Midbrain (tissue), 1 donor: ENCODE measurements at regions not wholly inside any gene's neighbourhood (a gene's known extent, or its start where the extent isn't known, plus 50 kb on each side); places are given as distances from the start of the nearest gene placed in this dataset.

Source experiments
- DNase-seq: peaks from one replicate; lab custom pipeline; 2025; lab: John Stamatoyannopoulos, UW

- no peak for DNase-seq
Measured at GRCh38 chr16:54577651-54578128, 291.1 kb upstream of the IRX3 start.

- DNase-seq = no peak
Measured at GRCh38 chr16:54576785-54577184, 290.2 kb upstream of the IRX3 start.

DNA sequence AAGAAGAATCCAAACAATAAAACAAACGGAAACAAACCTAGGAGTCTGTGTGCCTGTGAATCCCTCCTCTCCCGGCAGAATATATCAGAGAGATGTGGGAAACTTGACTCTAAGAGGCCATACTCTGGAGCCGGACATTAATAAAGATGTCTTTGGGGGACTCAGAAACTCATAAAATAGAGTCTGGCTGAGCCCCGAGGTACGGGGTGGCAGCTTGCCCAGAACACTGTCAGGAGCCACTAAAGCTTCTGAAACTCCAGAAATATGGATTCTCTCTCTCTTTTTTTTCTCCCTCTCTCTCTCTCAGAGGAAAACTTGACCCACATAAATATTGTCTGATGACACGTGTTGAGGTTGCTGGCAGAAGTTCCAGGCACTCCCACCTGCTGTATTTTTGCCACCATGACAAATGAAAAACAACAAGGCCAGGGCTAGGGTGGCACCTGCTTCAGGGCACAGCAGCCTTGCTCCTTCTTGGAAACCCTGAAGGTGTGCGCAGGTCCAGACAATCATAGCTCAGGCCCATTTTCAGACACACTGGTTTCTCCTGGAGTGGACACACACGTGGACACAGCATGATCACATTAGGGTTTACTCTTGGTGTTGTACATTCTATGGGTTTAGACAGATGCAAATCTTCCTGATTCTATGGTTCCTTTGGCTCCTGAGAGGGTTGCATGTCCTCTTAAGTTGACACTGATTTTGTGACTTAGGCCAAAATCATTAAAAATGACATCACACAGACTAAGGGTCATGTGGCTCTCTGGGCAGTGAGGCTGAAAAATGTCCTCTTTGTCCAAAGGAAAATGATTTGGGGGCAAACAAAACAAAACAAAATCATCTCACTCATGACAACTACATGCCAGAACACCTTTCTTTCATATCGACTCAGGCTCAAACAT lies 282.6 kb upstream of the IRX3 start:
- no peak for DNase-seq

- no peak for DNase-seq
Measured at GRCh38 chr16:54564841-54565240, 278.3 kb upstream of the IRX3 start.

GRCh38 chr16:54554581-54554980 lies 268.0 kb upstream of the IRX3 start:
- DNase-seq = no peak

DNA sequence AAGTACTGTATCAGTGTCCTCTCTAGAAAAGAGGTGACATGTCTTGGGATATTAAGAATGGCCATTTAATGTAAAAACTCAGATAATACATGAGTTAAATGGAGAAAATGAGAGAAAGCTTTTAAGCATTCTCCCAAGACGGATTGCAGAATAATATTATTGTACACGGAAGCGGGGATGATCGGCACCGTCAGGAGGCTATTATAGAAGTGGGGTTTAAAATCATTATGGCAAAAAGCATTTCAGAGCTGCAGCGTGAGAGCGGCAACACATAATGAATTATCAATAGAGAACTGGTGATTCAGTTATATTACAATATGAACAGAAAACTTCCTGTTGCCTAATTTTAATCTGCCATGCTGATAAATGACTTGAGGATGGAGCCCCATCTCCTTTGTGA lies 261.7 kb upstream of the IRX3 start:
- DNase-seq = no peak

DNA sequence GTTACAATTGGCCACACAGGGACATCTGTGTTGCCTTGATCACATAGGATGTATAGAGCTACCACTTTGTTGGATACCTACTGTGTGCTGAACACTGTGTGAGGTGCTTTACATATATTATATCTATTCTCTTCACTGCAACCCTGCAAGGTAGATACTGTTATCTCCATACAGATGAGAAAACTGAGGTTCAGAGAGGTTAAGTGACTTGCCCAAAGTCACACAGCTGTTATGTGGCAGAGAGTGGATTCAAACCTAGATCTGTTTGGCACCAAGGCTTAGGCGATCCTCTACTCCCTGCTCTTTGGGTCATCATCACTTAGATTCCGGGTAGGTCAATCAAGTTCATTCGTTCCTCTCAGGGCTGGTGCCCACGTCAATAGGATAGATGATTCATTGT lies 260.5 kb upstream of the IRX3 start:
- DNase-seq = no peak

GRCh38 chr16:54546521-54546920 lies 259.9 kb upstream of the IRX3 start:
- DNase-seq = peak; percentile 6

- DNase-seq = no peak
Measured at GRCh38 chr16:54545854-54546511, 259.4 kb upstream of the IRX3 start.

DNA sequence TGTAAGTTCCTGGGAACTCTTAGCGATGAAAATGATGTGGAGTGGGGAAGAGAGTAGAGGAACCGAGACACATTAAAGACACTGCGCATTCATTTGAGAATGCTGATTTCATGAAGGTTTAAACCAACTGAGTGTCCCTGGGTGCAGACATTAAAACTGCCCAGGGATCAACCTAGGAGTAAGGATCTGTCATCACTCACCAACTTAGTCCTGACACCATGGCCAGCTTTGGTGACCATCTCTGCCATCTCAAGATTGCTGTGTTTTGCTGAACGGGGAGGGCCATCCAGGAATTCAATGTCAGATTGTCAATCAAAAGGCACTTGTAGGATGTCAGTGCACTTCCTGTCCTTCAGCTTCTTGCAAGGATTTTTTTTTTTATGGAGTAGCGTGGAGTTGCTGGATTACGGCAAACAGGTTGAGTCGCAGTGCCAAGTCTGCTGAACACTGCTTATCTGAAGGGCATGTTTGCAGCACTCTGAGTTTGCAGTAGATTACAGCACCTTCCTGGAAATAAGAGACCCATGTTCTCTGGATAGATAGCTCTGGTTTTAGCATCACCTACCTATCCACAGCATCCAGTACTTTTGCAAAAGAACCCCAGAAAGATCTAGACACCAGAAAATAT lies 258.1 kb upstream of the IRX3 start:
- no peak for DNase-seq

DNA sequence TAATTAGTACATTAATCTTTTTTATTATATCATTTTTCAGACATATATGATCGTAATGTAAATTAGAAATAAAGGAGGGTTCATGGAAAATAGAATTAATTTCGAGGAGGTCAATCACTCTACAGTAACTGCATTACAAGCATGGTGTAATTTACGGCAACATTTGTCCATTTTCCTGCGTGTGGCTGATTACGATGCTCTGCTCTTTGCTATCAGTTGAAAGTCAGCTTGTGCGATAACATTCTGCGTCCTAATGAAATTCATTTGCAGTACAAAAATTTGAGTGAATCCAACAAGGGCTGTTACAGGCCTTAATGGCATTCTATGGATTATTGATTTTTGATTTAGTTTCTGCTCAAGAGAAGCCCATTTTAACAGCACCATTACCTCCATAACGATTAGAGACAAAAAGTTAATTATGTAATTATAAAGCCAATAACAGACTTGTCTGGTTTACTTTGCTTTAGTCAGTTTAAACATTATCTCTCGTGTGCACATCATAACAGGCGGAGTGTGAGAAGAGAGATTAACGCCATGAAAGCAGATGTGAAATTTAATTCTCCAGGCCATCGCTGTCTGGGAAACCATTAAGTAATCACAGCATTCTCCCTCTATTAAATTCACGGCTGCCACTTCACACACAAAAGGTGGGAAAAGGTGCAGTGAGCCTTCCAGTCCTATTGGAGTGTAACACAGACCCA lies 256.4 kb upstream of the IRX3 start:
- DNase-seq = no peak

DNA sequence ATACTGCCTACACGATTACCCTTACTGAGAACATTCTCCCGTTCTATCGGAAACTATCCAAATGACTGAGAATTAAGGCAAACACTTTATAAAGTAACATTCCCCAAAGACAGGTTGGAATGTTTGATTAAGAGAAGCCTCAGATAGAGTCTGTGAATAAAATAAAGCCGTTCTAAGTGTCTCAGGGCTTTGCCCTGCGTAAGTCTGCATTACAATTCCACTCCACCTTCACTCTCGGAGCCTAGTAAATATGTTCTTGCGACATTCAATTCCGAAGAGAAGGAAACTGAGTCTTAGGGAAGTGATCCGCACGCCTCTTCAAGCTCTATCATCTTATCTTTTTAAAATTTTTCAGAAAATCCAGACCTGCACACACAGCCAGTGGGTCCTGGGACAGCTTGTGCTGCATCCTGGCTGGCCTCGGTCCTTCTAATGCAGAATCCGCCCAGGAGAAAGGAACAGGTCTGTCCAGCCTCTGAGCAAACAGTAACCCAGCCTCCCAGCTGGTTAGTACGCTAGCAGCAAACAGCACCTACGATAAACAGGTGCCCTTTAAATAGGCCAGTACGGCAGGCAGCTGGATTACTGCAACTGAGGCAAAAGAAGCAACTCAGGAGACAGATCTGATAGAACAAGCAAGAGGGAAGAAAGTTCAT lies 254.1 kb upstream of the IRX3 start:
- DNase-seq = no peak

DNA sequence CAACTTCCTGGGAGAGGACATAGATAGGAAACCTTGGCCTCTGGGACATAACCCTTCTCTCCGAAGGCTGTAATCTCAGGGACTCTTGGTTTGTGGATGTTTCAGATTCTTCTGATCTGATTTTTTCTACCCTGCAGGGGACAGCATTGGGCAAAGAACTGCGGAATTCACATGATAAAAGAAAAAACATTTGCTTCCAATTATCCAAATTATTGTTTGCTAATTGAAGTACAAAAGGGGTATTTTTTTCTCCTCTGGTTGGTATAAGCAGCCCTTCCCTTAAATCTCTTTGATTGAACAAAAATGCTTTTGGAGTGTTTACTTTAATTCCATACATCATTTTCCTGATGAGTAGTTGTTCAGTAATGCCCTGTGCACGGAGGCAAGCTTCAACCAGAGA lies 251.7 kb upstream of the IRX3 start:
- no peak for DNase-seq

GRCh38 chr16:54533856-54534490 lies 247.4 kb upstream of the IRX3 start:
- DNase-seq = no peak

DNA sequence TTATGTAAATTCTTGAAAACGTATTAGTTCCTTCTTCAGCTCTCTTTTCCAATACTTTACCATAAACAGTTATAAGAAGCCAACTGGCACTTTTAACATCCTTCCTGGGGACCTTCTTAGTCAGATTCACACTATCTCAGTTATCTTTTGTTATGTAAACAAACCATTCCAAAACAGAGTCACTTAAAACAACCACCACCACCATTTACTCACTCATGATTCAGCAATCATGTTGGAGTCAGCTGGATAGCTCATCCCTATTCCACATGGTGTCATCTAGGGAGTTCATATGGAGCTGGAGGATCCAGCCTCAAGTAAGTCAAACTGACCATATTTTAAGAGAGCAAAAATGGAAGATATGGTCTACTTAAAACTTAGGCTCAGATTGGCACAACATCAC lies 240.3 kb upstream of the IRX3 start:
- no peak for DNase-seq

DNA sequence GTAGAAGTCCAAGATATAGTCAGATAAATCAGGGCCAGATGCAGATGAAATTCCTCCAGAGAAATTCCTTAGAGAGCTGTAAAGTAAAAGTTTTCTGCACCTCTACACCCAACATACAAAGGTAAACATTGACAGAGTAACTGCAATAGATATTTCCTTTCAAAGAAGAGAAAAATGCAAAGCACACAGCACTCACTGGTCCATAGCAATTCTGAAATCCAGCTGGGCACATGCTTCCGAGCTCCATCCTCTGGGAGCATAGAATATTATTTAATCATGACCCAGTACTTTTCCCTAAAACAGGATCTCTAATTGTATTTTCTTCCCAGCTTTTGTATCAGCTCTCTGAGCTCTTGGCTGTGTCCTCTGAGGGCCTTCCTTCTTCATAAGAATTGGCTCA lies 239.5 kb upstream of the IRX3 start:
- no peak for DNase-seq

DNA sequence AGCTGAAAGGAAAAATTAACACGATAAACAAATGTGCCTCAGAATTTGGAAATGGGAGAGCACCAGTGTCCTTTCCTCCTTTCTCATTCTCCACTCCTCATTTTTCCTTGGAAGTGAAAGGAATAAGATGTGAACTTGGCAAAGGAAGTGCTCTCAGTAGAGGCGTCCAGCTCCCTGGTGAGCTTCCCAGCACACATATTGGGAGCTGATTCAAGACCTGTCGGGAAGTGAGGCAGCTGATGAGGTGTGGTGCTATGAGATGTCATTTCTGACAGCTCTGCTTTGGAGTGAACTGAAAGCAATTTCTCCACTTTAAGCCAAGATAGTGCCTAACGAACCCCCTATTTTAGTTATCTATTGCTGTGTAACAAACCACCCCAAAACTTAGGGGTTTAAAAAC lies 238.5 kb upstream of the IRX3 start:
- no peak for DNase-seq

DNA sequence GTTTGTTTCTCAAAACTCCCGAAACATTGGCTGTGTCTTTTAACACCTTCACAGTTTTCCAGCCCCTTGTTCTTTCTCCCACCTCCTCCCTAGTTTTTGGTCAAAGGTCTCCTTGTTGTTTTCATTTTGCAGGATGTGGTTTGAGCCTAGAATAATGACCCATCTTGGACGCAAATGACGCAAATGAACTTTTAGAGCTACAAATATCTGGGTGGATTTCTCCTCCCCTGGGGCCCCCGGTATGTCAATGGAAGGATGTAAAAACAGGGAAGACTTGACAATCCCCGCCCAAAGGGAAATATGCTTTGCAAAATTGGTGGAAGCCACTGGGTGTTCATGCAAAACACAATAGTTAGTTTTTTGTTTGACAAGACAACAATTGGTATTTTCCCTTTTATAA lies 236.0 kb upstream of the IRX3 start:
- DNase-seq = no peak

GRCh38 chr16:54521327-54521726 lies 234.7 kb upstream of the IRX3 start:
- DNase-seq = no peak

DNA sequence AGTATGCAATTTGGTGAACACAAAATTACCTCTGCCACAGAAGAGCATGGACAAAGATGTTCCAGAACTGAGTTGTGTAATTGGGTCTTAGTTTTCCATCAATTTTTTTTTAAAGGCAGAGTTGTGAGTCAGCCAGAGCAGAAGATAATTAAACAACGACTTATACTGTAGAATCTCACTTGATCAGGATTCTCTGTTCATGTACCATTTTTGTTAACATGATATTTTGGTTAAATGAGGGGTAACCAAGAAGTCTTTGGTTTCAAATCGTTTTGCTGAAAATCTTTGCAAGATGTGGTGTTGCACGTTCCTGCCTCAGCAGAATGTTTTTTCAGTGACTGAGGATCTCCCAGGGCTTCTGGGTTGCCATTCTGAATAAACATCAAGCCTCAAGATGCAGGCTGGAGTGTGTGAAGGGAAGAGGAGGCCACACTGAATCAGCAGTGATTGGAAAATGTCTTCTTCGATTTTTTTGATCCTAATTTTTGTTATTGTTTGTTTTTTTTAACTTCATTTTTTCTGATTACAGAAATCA lies 232.6 kb upstream of the IRX3 start:
- DNase-seq = no peak

DNA sequence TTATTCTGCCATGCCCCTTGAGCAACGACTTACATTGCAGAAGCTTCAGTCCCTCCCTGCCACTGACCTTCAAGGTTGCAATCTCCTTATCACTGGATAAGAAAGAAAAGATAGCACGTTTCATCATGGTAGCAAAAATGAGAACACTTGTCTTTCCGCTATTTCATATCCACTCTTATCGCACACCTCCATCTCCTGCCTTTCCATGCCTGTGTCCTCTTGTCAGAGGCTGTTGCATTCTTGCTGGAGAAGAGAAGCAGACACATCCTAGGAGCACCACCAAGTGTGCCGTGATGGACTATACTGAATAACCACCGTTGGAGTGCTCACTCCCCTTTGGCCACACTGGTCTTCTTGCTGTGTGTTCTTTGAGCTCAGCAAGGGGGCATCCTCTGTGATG lies 230.6 kb upstream of the IRX3 start:
- DNase-seq = no peak
